VCaP (cell line): ENCODE measurements at regions not wholly inside any gene's neighbourhood (a gene's known extent, or its start where the extent isn't known, plus 50 kb on each side); places are given as distances from the start of the nearest gene placed in this dataset.

ENCODE experiments used
- H3K27ac ChIP-seq: fragments of 450-650 bp; 2 replicates; pipeline ENCODE4 v1.5.1; 2017
- TF ChIP-seq, protein P1 (sequence below): fragments of 450-650 bp; conservative IDR thresholded peaks from 2 replicates; pipeline ENCODE4 v1.5.1; 2017; ENCODE audit warnings: mild to moderate bottlenecking, moderate library complexity

DNA sequence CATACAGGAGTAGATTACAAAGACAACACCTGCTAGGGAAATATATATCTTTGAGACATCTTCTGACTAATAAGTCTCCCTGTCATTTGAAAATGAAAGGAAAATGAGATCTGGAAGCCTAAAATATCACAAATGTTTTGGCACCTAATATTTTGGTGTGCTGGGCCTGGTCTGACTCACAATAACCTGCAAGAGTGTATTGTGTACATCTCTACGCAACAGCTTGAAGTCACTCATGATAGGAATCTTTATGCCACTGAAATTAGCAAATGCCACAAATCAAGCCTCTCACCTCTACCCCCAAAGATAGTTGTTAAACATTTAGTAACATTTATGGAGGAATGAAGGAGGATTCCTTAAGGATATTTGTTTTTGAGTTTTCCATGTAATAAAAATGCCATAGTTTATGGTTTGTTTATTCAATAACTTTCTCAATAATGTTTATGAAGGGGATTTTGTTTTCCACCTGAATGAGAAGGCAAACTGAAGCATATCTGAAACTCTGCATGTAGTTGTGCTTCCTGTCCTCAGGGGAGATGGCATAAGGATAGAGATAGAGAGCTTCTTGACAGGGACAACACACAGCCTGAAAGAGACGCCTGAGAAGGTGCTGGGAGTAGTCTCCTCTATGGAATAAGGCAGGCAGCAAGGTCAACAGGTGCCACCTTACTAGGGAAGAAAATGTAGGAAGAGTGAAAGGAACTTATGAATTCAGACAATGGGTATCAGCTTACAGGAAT is 197.4 kb downstream of the AHR start:
- TF ChIP-seq, protein P1, sequence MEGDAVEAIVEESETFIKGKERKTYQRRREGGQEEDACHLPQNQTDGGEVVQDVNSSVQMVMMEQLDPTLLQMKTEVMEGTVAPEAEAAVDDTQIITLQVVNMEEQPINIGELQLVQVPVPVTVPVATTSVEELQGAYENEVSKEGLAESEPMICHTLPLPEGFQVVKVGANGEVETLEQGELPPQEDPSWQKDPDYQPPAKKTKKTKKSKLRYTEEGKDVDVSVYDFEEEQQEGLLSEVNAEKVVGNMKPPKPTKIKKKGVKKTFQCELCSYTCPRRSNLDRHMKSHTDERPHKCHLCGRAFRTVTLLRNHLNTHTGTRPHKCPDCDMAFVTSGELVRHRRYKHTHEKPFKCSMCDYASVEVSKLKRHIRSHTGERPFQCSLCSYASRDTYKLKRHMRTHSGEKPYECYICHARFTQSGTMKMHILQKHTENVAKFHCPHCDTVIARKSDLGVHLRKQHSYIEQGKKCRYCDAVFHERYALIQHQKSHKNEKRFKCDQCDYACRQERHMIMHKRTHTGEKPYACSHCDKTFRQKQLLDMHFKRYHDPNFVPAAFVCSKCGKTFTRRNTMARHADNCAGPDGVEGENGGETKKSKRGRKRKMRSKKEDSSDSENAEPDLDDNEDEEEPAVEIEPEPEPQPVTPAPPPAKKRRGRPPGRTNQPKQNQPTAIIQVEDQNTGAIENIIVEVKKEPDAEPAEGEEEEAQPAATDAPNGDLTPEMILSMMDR: no peak
- no peak overlapping the region for H3K27ac ChIP-seq

DNA sequence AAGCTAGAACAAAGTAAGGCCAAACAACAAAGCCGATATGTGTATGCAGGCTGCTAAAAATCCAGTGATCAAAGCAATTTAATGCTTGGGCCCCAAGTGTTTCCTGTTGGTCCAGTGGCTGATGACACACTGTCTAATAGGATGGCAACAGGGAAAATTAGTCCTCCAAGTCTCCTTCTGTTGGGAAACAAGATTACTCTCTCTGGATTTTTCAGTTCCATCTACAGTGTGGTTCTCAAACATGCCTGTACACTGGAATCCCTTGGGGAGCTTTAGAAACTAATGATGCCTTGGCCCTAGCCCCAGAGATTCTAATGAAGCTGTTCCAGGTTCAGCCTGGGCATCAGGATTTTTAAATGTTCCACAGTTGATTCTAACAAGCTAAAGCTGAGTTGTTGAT is 198.7 kb downstream of the AHR start:
- TF ChIP-seq, protein P1: no peak
- H3K27ac ChIP-seq: no peak overlapping the region

DNA sequence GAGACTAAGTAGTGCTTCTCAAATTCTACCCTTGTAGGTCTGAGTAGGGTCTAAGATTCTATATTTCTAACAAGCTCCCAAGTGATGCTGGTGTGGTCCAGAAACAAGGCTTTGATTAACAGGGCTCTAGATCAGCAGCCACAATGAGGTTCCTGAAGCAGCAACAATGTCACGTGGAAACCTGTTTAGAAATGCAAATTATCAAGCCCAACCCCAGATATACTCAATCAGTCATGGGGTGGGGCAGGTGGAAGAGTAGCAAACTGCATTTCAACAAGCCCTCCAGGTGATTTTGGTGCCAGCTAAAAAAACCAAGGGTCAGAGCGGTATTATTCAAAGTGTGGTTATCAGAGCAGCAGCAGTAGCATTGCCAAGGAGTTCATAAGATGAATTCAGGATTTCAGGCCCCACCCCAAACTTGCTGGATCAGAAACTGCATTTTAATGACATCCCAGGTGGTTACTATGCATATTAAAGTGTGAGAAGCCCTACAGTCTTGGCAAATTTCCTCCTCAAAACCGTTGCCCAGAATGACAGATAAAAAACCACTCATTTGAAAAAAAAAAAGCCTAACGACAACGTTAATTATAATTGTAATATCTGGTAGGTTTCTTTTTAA is 199.2 kb downstream of the AHR start:
- TF ChIP-seq, protein P1: no peak
- H3K27ac ChIP-seq: no peak overlapping the region

DNA sequence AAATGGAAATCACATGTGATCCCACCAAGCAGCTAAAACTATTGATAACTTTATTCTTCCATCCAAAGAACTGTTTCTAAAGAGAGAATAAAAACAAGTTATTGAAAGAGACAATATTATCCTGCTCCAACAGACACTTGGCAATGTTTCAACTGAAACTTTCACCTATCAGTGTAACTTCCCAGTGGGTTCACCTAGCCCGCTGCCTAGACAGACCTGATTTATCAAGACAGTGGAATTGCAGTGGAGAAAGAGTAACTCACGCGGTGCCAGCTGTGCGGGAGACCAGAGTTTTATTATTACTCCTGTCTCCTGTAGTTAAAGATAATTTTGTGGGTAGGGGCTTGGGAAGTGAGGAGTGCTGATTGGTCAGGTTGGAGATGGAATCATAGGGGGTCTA is 199.8 kb downstream of the AHR start:
- H3K27ac ChIP-seq: no peak overlapping the region
- TF ChIP-seq, protein P1: no peak

DNA sequence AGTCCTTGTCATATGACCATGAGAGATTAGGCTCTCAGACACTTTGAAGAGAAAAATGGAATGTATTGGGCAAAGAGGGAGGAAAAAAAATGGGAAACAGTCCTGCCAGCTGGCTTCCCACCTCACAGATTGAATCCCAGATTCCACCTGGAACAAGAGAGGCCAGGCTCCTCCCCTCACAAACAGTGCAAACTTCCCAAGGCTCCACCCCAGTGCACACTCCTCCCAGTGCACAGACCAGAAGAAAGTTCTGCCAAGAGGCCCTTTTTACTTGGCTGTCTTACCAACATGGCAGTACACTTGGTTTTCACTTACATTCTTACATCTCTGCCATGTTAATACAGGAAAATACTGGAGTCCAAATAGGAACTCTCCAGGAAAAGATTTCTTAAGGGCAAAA is 202.3 kb downstream of the AHR start:
- no peak overlapping the region for H3K27ac ChIP-seq

DNA sequence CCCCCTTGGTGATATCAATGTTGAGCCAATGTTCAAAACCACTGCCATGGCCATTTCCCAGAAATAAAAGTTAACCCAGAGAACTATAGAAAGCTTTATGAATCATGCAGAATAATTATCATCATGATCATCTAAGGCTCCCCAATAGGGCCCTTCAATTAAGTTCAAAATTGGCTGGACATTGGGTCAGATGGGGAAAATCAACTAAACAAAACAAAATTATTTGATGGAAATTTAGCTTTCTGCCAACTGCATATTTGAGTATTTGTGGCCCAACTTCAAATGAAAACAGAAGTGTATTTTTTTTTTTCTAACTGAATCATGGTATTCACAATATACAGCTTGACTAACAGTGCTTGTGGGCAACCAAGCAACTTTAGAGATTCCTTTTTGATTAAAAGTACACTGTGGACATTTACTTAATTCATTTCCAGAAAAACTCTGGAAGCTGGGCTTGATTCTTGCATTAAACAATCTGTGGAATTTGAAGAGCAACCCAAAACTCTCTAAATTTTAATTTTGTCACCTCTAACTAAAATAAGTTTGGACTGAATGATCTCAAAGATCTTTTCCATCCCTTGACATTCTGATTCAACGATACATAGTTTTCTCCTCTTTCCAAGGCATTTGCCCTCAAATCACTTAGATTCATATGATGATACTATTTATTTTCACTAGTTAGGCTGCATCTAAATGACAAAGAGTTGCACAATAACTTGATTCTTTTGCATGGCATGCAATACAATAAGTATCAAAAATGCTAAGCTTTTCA is 203.2 kb downstream of the AHR start:
- TF ChIP-seq, protein P1: no peak
- no peak overlapping the region for H3K27ac ChIP-seq

More for the DNA sequence above, 202.3 kb downstream of the AHR start:
- TF ChIP-seq, protein P1: no peak
